ENCODE measurements at regions not wholly inside any gene's neighbourhood (a gene's known extent, or its start where the extent isn't known, plus 50 kb on each side); places are given as distances from the start of the nearest gene placed in this dataset.

DNA sequence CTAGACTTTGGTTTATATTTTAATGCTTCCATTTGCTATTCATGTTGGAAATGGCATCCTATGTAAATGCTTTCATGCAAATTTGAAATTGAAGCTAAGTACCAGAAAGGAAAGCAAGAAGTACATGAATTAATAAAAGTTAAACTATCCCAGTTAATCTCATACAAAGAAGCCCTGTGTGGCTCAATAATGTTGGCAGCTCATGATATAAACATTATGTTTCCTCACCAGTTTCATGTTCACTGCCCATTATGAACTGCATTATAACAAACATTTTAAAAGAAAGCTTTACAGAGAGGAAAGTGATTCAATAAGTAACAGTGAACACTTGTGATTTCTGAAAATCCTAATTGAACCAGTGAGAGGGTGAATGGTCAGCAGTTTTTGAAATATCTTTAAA lies 62.9 kb upstream of the ROBO2 start:
- no peaks in the 10 kb centered on the region for H3K4me1 ChIP-seq
- DNase-seq: no peak
- TF ChIP-seq, protein P1, sequence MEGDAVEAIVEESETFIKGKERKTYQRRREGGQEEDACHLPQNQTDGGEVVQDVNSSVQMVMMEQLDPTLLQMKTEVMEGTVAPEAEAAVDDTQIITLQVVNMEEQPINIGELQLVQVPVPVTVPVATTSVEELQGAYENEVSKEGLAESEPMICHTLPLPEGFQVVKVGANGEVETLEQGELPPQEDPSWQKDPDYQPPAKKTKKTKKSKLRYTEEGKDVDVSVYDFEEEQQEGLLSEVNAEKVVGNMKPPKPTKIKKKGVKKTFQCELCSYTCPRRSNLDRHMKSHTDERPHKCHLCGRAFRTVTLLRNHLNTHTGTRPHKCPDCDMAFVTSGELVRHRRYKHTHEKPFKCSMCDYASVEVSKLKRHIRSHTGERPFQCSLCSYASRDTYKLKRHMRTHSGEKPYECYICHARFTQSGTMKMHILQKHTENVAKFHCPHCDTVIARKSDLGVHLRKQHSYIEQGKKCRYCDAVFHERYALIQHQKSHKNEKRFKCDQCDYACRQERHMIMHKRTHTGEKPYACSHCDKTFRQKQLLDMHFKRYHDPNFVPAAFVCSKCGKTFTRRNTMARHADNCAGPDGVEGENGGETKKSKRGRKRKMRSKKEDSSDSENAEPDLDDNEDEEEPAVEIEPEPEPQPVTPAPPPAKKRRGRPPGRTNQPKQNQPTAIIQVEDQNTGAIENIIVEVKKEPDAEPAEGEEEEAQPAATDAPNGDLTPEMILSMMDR (IDR thresholded peaks at IDR 0.05): no peak
- no peak for TF ChIP-seq POLR2A (IDR thresholded peaks at IDR 0.05)
- no peaks in the 10 kb centered on the region for H3K9me3 ChIP-seq
- no peaks in the 10 kb centered on the region for H3K27me3 ChIP-seq
- no peaks in the 10 kb centered on the region for H3K36me3 ChIP-seq
- no peak overlapping the region for H3K27ac ChIP-seq
- H3K4me3 ChIP-seq: no peak overlapping the region

DNA sequence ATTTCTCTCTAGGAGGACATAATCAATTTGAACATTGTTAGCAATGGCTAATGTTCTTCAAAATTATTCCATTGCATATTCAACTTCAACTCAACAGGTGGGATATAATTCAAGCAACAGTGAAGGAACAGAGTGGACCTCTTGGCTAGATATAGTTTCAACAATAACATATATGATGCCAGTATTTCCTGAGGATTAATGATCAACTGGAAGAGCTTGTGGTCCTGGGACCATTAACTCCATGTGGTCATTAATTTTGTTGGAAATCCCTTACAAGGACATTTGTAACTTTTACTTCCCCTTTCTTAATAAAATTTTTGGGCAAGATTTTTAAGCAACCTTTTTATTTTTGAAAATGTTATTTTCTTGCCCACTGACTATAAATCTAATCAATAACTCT lies 54.3 kb upstream of the ROBO2 start:
- Histone ChIP-seq H3K4me1 (no peaks in the 10 kb centered on the region), H3K9me3 (no peaks in the 10 kb centered on the region), H3K4me3 (no peak overlapping the region), H3K27ac (no peak overlapping the region), H3K27me3 (no peaks in the 10 kb centered on the region), H3K36me3 (no peaks in the 10 kb centered on the region)
- DNase-seq: no peak
- TF ChIP-seq POLR2A (IDR thresholded peaks at IDR 0.05): no peak
- TF ChIP-seq, protein P1 (IDR thresholded peaks at IDR 0.05): no peak

DNA sequence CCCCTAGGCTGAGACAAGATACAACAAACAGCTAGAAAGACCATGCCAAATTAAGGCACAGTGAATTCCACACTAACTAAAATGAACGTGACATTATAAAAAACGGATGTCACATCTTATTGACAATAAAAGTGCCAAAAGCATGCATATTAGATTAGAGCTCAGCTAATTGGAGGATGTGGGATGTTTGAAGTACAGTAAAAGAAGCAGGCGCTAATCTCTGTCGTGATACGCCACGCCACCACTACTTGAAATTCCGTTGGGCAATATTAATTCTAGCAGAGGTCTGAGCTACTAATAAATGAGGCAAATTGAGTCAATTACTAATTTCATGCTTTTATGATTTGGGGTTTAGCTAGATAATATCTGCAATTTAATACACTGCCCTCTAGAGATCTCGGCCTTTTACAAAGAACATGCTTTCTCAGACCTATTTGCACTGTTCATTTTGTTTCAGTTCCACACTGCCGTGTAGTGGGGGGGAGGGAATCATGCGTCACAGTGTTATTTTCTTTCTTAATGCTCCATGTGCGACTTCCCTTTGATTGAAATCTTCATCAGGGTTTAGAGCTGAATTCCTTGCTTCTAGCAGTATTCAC lies 52.9 kb upstream of the ROBO2 start:
- no peak for TF ChIP-seq POLR2A (IDR thresholded peaks at IDR 0.05)
- TF ChIP-seq, protein P1 (IDR thresholded peaks at IDR 0.05): no peak
- Histone ChIP-seq H3K27ac (no peak overlapping the region), H3K27me3 (no peaks in the 10 kb centered on the region), H3K9me3 (no peaks in the 10 kb centered on the region), H3K36me3 (no peaks in the 10 kb centered on the region), H3K4me3 (no peak overlapping the region), H3K4me1 (no peaks in the 10 kb centered on the region)
- DNase-seq: no peak

Small RNAs in the stretch of these regions (small RNA-seq; reads per million reads assigned to genes)
- 0 reads per million in 2 donors for gene RF00019

All from Peyer's patch (tissue), 4 donors.